Suprapubic skin (tissue), 4 donors: ENCODE measurements at regions not wholly inside any gene's neighbourhood (a gene's known extent, or its start where the extent isn't known, plus 50 kb on each side); places are given as distances from the start of the nearest gene placed in this dataset.

Experiments used
- DNase-seq, 2 donors: peaks; one replicate each; pipeline ENCODE4 v3.0.0-alpha.2; 2019; ENCODE audit warnings: low spot score in 2 of 2
- H3K27ac ChIP-seq: fragments of 200-600 bp; sonication (generic); one replicate; pipeline ENCODE4 v1.5.1; 2019
- H3K27me3 ChIP-seq: fragments of 200-600 bp; sonication (generic); one replicate; pipeline ENCODE4 v1.5.1; 2019
- H3K36me3 ChIP-seq: fragments of 200-600 bp; sonication (generic); one replicate; pipeline ENCODE4 v1.5.1; 2019
- H3K4me1 ChIP-seq: fragments of 200-600 bp; sonication (generic); one replicate; pipeline ENCODE4 v1.5.1; 2019
- H3K4me3 ChIP-seq: fragments of 200-600 bp; sonication (generic); one replicate; pipeline ENCODE4 v1.5.1; 2019; ENCODE audit warnings: mild to moderate bottlenecking
- H3K9me3 ChIP-seq: fragments of 200-600 bp; sonication (generic); one replicate; pipeline ENCODE4 v1.5.1; 2019
- CTCF ChIP-seq, 2 donors: fragments of 200-600 bp in 1 of 2; fragments of 450-650 bp in 1 of 2; sonication (generic) in 1 of 2; IDR thresholded peaks; one replicate each; pipeline ENCODE4 v1.5.1; 2016 to 2019; ENCODE audit warnings: antibody characterized with exemption in 2 of 2, mild to moderate bottlenecking in 1 of 2, moderate library complexity in 1 of 2
- EP300 ChIP-seq: sonication (generic); formaldehyde crosslinking; IDR thresholded peaks from one replicate; pipeline ENCODE4 v1.6.1; 2017; ENCODE audit warnings: antibody characterized with exemption
- POLR2A ChIP-seq, 2 donors: fragments of 450-650 bp; IDR thresholded peaks; one replicate each; pipeline ENCODE4 v1.6.1; 2017; ENCODE audit warnings: antibody characterized with exemption in 2 of 2, mild to moderate bottlenecking in 2 of 2, moderate library complexity in 2 of 2
- POLR2AphosphoS5 ChIP-seq, 3 donors: sonication (generic); formaldehyde crosslinking; IDR thresholded peaks; one replicate each; pipeline ENCODE4 v1.6.1; 2017; ENCODE audit warnings: antibody characterized with exemption in 3 of 3
- WGBS: methylation state at CpG from one replicate; pipeline ENCODE4 v1.1.5; 2018; 5-methylcytosine and 5-hydroxymethylcytosine counted together

- no peak for DNase-seq
- no peaks in the 10 kb centered on the region for H3K36me3 ChIP-seq
- no peaks in the 10 kb centered on the region for H3K9me3 ChIP-seq
- H3K4me1 ChIP-seq, result no peaks in the 10 kb centered on the region
- H3K4me3 ChIP-seq, result no peak overlapping the region
- TF ChIP-seq CTCF (IDR thresholded peaks at IDR 0.05) (no peak), POLR2AphosphoS5 (IDR thresholded peaks at IDR 0.05) (no peak), EP300 (no peak), POLR2A (IDR thresholded peaks at IDR 0.05) (no peak)
- no peaks in the 10 kb centered on the region for H3K27me3 ChIP-seq
- H3K27ac ChIP-seq, result no peak overlapping the region
- 77% methylated on average over 2 of the region's 2 CpGs for WGBS
Observed at GRCh38 chr16:13314633-13315032, 413.2 kb downstream of the SHISA9 start.

- TF ChIP-seq EP300 (no peak), CTCF (IDR thresholded peaks at IDR 0.05) (no peak), POLR2A (IDR thresholded peaks at IDR 0.05) (no peak), POLR2AphosphoS5 (IDR thresholded peaks at IDR 0.05) (no peak)
- no peak overlapping the region for H3K27ac ChIP-seq
- no peaks in the 10 kb centered on the region for H3K36me3 ChIP-seq
- WGBS, result 61% methylated on average over 5 of the region's 5 CpGs
- H3K4me3 ChIP-seq, result no peak overlapping the region
- H3K27me3 ChIP-seq, result no peaks in the 10 kb centered on the region
- no peak for DNase-seq
- H3K4me1 ChIP-seq, result no peaks in the 10 kb centered on the region
- no peaks in the 10 kb centered on the region for H3K9me3 ChIP-seq
Observed at GRCh38 chr16:13315642-13316427, 414.4 kb downstream of the SHISA9 start.

DNA sequence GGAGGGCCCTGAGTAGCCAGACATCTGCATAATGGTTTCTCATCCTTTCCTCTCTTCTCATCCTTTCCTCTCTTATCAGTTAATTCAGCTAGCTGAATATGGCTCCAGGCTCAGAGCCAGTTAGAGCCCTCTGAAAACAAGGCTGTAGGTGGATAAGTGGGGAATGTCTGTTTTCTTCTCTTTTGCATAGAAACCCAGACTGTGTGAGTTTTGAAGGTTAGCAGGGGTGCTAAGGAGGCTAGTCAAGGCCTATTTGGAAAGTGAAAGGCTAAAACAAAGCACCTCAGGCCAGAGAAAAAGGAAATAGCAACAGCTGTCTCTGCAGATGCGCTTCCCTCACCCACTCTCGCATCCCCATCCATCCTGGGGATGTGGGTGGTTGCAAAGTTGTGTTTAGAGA is 420.9 kb downstream of the SHISA9 start:
- no peaks in the 10 kb centered on the region for H3K27me3 ChIP-seq
- no peak for TF ChIP-seq EP300
- no peaks in the 10 kb centered on the region for H3K9me3 ChIP-seq
- no peaks in the 10 kb centered on the region for H3K4me1 ChIP-seq
- no peak for DNase-seq
- H3K4me3 ChIP-seq, result no peak overlapping the region
- WGBS, result 57% methylated on average over 2 of the region's 2 CpGs
- H3K36me3 ChIP-seq, result no peaks in the 10 kb centered on the region
- no peak overlapping the region for H3K27ac ChIP-seq

- Histone ChIP-seq H3K27me3 (no peaks in the 10 kb centered on the region), H3K9me3 (no peaks in the 10 kb centered on the region), H3K4me3 (no peak overlapping the region), H3K27ac (no peak overlapping the region), H3K36me3 (no peaks in the 10 kb centered on the region), H3K4me1 (no peaks in the 10 kb centered on the region)
- WGBS, result 85% methylated on average over 2 of the region's 2 CpGs
- TF ChIP-seq POLR2A (IDR thresholded peaks at IDR 0.05) (no peak), POLR2AphosphoS5 (IDR thresholded peaks at IDR 0.05) (no peak), CTCF (IDR thresholded peaks at IDR 0.05) (no peak), EP300 (no peak)
- DNase-seq, result no peak
Observed at GRCh38 chr16:13324851-13325250, 423.5 kb downstream of the SHISA9 start.

DNA sequence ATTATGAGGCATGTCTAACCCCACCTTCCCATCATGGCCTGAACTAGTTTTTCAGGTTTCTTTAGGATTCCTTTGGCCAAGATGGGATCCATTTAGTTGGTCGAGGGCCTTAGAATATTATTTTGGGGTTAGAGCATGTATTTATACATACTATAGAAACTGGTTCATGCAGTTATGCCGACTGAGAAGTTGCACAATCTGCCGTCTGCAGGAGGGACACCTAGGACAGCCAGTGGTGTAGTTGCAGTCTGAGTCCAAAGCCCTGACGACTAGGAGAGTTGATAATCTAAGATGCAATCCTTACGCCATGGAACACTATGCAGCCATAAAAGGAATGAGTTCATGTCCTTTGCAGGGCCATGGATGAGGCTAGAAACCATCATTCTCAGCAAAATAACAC is 424.0 kb downstream of the SHISA9 start:
- H3K27ac ChIP-seq, result no peak overlapping the region
- 70% methylated on average over 5 of the region's 5 CpGs for WGBS
- DNase-seq, result no peak
- H3K4me3 ChIP-seq, result no peak overlapping the region
- no peaks in the 10 kb centered on the region for H3K27me3 ChIP-seq
- no peaks in the 10 kb centered on the region for H3K36me3 ChIP-seq
- TF ChIP-seq CTCF (IDR thresholded peaks at IDR 0.05) (no peak), POLR2AphosphoS5 (IDR thresholded peaks at IDR 0.05) (no peak), EP300 (no peak), POLR2A (IDR thresholded peaks at IDR 0.05) (no peak)
- no peaks in the 10 kb centered on the region for H3K9me3 ChIP-seq
- H3K4me1 ChIP-seq, result no peaks in the 10 kb centered on the region

DNA sequence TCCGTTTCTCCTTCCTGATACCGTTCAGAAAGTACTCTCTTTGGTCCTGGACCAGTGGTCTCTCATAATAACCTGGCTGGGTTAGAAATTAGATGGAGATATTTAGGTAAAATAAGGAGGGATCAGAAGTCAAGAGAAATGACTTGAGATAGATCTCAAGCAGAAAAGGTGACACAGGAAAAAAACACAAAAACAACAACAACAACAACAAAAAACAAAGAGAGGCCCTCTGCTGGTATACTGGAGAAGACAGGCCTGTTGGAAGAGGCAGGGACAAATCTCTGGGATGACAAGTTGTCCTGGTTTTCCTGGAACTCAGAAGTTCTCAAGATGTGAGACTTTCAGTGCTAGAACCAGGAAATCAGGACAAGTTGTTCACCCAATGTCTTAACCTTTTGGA is 430.5 kb downstream of the SHISA9 start:
- Histone ChIP-seq H3K4me1 (no peaks in the 10 kb centered on the region), H3K27me3 (no peaks in the 10 kb centered on the region), H3K36me3 (no peaks in the 10 kb centered on the region), H3K4me3 (no peak overlapping the region), H3K27ac (no peak overlapping the region), H3K9me3 (no peaks in the 10 kb centered on the region)
- TF ChIP-seq POLR2A (IDR thresholded peaks at IDR 0.05) (no peak), EP300 (no peak), POLR2AphosphoS5 (IDR thresholded peaks at IDR 0.05) (no peak), CTCF (IDR thresholded peaks at IDR 0.05) (no peak)
- DNase-seq, result no peak
- WGBS, result 96% methylated on average over 2 of the region's 2 CpGs
